AG04450 (cell line): ENCODE measurements at regions not wholly inside any gene's neighbourhood (a gene's known extent, or its start where the extent isn't known, plus 50 kb on each side); places are given as distances from the start of the nearest gene placed in this dataset.

Experiments used
- CTCF ChIA-PET: fragments of 300-600, 350-600 bp; formaldehyde crosslinking; extraction: SDS; loops from one replicate; lab custom pipeline; 2022; ENCODE audit warnings: antibody characterized with exemption, inconsistent platforms; lab: Charles Lee
- POLR2A ChIA-PET: fragments of 350-600 bp; formaldehyde crosslinking; extraction: SDS; loops from one replicate; lab custom pipeline; 2021; ENCODE audit warnings: antibody characterized with exemption, inconsistent platforms; lab: Yijun Ruan, JAX
- DNase-seq: peaks from one replicate; pipeline ENCODE4 v3.0.0-alpha.2; 2011; ENCODE audit warnings: low read depth, low spot score
- H3K27ac ChIP-seq: one replicate; pipeline ENCODE4 v1.5.1; 2012; ENCODE audit warnings: low read depth, low read length, control low read depth
- H3K27me3 ChIP-seq: one replicate; pipeline ENCODE4 v1.6.0; 2012; ENCODE audit warnings: low read length; ENCODE audit not compliant: control insufficient read depth, insufficient read depth
- H3K4me3 ChIP-seq: 2 replicates; pipeline ENCODE4 v1.5.1; 2011; ENCODE audit warnings: mild to moderate bottlenecking, low read depth, low read length, control low read depth
- H3K9me3 ChIP-seq: 2 replicates; pipeline ENCODE4 v1.5.1; 2012; ENCODE audit warnings: low read length; ENCODE audit not compliant: control insufficient read depth, insufficient read depth
- TF ChIP-seq, protein P1 (sequence below): IDR thresholded peaks from 2 replicates; pipeline ENCODE4 v1.5.1; 2011; ENCODE audit warnings: low read depth, low read length, control low read depth, inconsistent platforms

- CTCF ChIA-PET = no interaction called here
- no peak for DNase-seq
- TF ChIP-seq, protein P1, sequence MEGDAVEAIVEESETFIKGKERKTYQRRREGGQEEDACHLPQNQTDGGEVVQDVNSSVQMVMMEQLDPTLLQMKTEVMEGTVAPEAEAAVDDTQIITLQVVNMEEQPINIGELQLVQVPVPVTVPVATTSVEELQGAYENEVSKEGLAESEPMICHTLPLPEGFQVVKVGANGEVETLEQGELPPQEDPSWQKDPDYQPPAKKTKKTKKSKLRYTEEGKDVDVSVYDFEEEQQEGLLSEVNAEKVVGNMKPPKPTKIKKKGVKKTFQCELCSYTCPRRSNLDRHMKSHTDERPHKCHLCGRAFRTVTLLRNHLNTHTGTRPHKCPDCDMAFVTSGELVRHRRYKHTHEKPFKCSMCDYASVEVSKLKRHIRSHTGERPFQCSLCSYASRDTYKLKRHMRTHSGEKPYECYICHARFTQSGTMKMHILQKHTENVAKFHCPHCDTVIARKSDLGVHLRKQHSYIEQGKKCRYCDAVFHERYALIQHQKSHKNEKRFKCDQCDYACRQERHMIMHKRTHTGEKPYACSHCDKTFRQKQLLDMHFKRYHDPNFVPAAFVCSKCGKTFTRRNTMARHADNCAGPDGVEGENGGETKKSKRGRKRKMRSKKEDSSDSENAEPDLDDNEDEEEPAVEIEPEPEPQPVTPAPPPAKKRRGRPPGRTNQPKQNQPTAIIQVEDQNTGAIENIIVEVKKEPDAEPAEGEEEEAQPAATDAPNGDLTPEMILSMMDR = no peak
- POLR2A ChIA-PET = no interaction called here
- Histone ChIP-seq H3K27me3 (no peaks in the 10 kb centered on the region), H3K4me3 (no peak overlapping the region), H3K27ac (no peak overlapping the region), H3K9me3 (no peaks in the 10 kb centered on the region)
Measured at GRCh38 chr13:34767778-34768177, 174.3 kb upstream of the NBEA start.

DNA sequence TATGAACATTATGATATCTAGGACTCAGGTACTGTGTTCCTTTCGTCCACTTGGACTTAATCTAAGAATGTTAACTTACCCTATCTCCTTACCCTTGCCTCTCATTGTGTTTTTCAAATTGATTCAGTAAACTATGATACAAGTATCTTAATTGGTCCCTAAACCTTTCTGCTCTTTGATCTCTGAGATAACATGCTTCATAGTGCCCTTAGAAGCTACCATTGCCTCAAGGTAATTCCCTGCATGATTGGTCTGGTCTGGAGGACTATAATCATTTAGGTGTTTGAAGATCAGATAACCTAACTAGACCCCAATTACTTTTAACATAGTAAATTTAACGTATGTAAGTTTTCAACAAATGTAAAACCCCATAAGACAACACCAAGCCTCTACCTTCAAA, 169.9 kb upstream of the NBEA start:
- POLR2A ChIA-PET = no interaction called here
- Histone ChIP-seq H3K4me3 (no peak overlapping the region), H3K27ac (no peak overlapping the region), H3K27me3 (no peaks in the 10 kb centered on the region), H3K9me3 (no peaks in the 10 kb centered on the region)
- TF ChIP-seq, protein P1 = no peak
- CTCF ChIA-PET = no interaction called here
- no peak for DNase-seq

DNA sequence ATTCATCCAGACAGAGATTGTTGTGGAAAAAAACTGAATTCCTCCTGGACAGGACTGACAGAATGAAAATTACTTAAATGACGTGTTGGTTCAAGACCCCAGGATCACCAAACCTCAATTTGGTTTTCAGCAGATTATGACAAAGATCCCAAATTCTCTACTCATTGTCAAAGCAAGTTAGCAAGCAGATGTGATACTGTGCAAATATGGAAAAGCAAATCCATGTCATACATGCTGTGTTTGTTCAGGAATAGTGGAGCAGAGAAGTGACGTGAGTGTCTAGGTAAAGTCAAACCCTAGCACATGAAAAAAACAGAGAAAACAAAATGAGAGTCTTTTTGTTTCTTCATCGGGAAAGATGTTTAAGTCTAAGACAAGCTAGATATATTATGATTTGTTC, 169.2 kb upstream of the NBEA start:
- no peak for DNase-seq
- CTCF ChIA-PET = no interaction called here
- Histone ChIP-seq H3K4me3 (no peak overlapping the region), H3K9me3 (no peaks in the 10 kb centered on the region), H3K27ac (no peak overlapping the region), H3K27me3 (no peaks in the 10 kb centered on the region)
- POLR2A ChIA-PET = no interaction called here
- TF ChIP-seq, protein P1 = no peak

- Histone ChIP-seq H3K27ac (no peak overlapping the region), H3K27me3 (no peaks in the 10 kb centered on the region), H3K9me3 (no peaks in the 10 kb centered on the region), H3K4me3 (no peak overlapping the region)
- TF ChIP-seq, protein P1 = no peak
- POLR2A ChIA-PET = no interaction called here
- no peak for DNase-seq
- CTCF ChIA-PET = no interaction called here
Measured at GRCh38 chr13:34776390-34776981, 165.6 kb upstream of the NBEA start.

DNA sequence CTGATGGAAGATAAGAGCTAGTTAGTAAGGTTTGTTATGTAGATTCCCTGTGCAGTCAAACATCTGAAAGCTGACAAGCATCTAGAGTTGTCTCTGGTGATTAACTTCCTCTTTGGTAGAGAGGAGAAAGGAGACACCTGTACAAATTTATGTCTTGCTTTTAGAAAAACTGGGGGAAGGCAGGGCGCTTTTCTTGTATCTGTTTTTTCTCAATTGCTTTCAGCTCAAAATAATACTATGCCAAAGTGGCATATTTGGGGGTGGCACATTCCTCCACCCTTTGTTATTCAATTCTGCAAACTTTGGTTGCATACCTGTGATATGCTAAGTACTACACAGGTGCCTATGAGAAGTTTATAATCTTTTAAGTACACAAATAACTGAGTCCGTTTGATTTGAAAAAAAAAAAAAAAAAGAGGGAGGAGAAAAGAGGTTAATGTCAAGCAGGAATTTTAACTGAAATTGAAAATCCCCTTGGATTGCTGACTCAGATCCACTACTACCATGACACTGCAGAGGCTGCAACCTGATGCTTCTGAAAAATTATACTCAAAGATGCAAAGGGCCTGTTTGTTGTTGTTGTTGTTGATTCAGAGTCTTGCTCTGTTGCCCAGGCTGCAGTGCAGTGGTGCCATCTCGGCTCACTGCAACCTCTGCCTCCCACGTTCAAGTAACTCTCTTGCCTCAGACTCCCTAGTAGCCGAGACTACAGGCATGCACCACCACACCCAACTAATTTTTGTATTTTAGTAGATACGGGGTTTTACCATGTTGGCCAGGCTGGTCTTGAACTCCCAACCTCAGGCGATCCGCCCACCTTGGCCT, 164.8 kb upstream of the NBEA start:
- CTCF ChIA-PET = no interaction called here
- POLR2A ChIA-PET = no interaction called here
- no peak overlapping the region for H3K27ac ChIP-seq

More for the DNA sequence above, 164.8 kb upstream of the NBEA start:
- H3K4me3 ChIP-seq = no peak overlapping the region
- TF ChIP-seq, protein P1 = no peak
- no peaks in the 10 kb centered on the region for H3K9me3 ChIP-seq
- H3K27me3 ChIP-seq = no peaks in the 10 kb centered on the region
- DNase-seq = no peak
